CD4-positive, alpha-beta T cell (primary cell): ENCODE measurements at regions not wholly inside any gene's neighbourhood (a gene's known extent, or its start where the extent isn't known, plus 50 kb on each side); places are given as distances from the start of the nearest gene placed in this dataset.

Source experiments
- ATAC-seq: fragments of 200-7000 bp; cut with Tn5 transposase; one replicate; pipeline ENCODE4 v1.10.0; 2022; ENCODE audit warnings: mild to moderate bottlenecking; ENCODE audit not compliant: poor library complexity
- CTCF ChIA-PET: fragments of 350-600 bp; sonication (Branson Sonifier 250); formaldehyde crosslinking; loops from one replicate; lab custom pipeline; 2021; ENCODE audit warnings: antibody characterized with exemption, inconsistent platforms; lab: Charles Lee
- POLR2A ChIA-PET: fragments of 350-600 bp; sonication (Branson Sonifier 250); formaldehyde crosslinking; loops from one replicate; lab custom pipeline; 2021; ENCODE audit warnings: antibody characterized with exemption, inconsistent platforms; lab: Charles Lee
- DNase-seq, 14 experiments: peaks; one replicate each; pipeline ENCODE4 v3.0.0-alpha.2; 2013 to 2020; ENCODE audit warnings: mixed read lengths in 2 of 14
- H3K27ac ChIP-seq, 2 donors: one replicate each; pipeline versions ENCODE4 v1.5.1 to v1.7.0; 2013; ENCODE audit warnings: low read length in 2 of 2, low read depth in 1 of 2, mild to moderate bottlenecking in 1 of 2
- H3K27me3 ChIP-seq, 2 experiments: 1 replicate in 1 of 2; 2 replicates in 1 of 2; pipeline versions ENCODE4 v1.6.1 to v1.7.0; 2013; ENCODE audit warnings: low read length in 2 of 2, control low read depth in 1 of 2, mild to moderate bottlenecking in 1 of 2, moderate library complexity in 1 of 2; ENCODE audit not compliant: insufficient read depth in 2 of 2, control insufficient read depth in 1 of 2
- H3K36me3 ChIP-seq: one replicate; pipeline ENCODE4 v1.6.1; 2013; ENCODE audit warnings: low read length, control low read depth; ENCODE audit not compliant: insufficient read depth
- H3K4me1 ChIP-seq: one replicate; pipeline ENCODE4 v1.6.1; 2013; ENCODE audit warnings: low read length, control low read depth; ENCODE audit not compliant: insufficient read depth
- H3K4me3 ChIP-seq: one replicate; pipeline ENCODE4 v1.5.1; 2013; ENCODE audit warnings: mild to moderate bottlenecking, low read length, moderate library complexity
- H3K9me3 ChIP-seq, 2 experiments: 1 replicate in 1 of 2; 2 replicates in 1 of 2; pipeline versions ENCODE4 v1.6.1 to v1.7.0; 2013; ENCODE audit warnings: low read length in 2 of 2, mild to moderate bottlenecking in 2 of 2, control low read depth in 1 of 2, moderate library complexity in 1 of 2; ENCODE audit not compliant: control insufficient read depth in 1 of 2, insufficient read depth in 1 of 2
- H3K27ac Mint-ChIP-seq: one replicate; pipeline ENCODE4 v1.8.0; 2020; ENCODE audit warnings: mixed read lengths
- H3K27me3 Mint-ChIP-seq: one replicate; pipeline ENCODE4 v1.8.0; 2021; ENCODE audit warnings: mixed read lengths
- H3K36me3 Mint-ChIP-seq: one replicate; pipeline ENCODE4 v1.8.0; 2021; ENCODE audit warnings: low read depth, mixed read lengths
- H3K4me1 Mint-ChIP-seq: one replicate; pipeline ENCODE4 v1.8.0; 2021; ENCODE audit warnings: low read depth, mixed read lengths
- H3K4me3 Mint-ChIP-seq: one replicate; pipeline ENCODE4 v1.8.0; 2020; ENCODE audit warnings: mild to moderate bottlenecking, mixed read lengths
- H3K9me3 Mint-ChIP-seq: one replicate; pipeline ENCODE4 v1.8.0; 2020; ENCODE audit warnings: mixed read lengths
- intact Hi-C, 2 experiments: fragments of 100-400 bp; cut with DNase I in 1 of 2; cut with micrococcal nuclease in 1 of 2; formaldehyde crosslinking; loops; one replicate each; pipeline versions ENCODE4 v1.15.1 to v1.9.0; 2023 to 2025; cut with DNase I, micrococcal nuclease
- TF ChIP-seq, protein P1 (sequence below): fragments of 200-600 bp; IDR thresholded peaks from one replicate; pipeline ENCODE4 v1.8.0; 2022; ENCODE audit warnings: antibody characterized with exemption, mild to moderate bottlenecking

DNA sequence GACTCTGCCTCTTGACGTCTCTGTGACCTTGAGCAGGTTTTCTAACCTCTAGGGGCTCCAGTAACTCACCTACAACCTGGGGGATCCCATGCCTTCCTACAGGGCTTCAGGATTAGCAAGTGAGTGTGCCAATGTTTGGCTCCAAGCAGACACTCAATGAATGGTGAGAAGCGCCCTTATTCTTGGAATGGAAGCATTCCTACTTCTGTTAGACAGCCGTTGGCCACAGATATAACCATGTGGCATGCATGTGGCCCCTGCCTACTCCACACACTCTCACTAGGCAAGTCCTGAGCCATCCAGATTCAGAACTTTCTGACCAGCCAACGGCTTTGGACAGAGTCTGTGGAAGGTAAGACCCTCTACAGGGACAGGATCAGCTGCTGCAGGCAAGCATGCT, 108.9 kb upstream of the LYZL2 start:
- Mint-ChIP-seq H3K36me3 (no peaks in the 10 kb centered on the region), H3K9me3 (no peaks in the 10 kb centered on the region), H3K27me3 (no peaks in the 10 kb centered on the region), H3K4me3 (no peak overlapping the region), H3K27ac (no peak overlapping the region), H3K4me1 (no peaks in the 10 kb centered on the region)
- no peaks in the 10 kb centered on the region for H3K9me3 ChIP-seq
- ChIA-PET CTCF (no interaction called here), POLR2A (no interaction called here)
- TF ChIP-seq, protein P1, sequence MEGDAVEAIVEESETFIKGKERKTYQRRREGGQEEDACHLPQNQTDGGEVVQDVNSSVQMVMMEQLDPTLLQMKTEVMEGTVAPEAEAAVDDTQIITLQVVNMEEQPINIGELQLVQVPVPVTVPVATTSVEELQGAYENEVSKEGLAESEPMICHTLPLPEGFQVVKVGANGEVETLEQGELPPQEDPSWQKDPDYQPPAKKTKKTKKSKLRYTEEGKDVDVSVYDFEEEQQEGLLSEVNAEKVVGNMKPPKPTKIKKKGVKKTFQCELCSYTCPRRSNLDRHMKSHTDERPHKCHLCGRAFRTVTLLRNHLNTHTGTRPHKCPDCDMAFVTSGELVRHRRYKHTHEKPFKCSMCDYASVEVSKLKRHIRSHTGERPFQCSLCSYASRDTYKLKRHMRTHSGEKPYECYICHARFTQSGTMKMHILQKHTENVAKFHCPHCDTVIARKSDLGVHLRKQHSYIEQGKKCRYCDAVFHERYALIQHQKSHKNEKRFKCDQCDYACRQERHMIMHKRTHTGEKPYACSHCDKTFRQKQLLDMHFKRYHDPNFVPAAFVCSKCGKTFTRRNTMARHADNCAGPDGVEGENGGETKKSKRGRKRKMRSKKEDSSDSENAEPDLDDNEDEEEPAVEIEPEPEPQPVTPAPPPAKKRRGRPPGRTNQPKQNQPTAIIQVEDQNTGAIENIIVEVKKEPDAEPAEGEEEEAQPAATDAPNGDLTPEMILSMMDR = no peak
- no peak overlapping the region for H3K4me3 ChIP-seq
- no peaks in the 10 kb centered on the region for H3K27me3 ChIP-seq
- H3K36me3 ChIP-seq = no peaks in the 10 kb centered on the region
- intact Hi-C loops = no loop called here
- peaks cover 5% of the 10 kb centered on the region for H3K4me1 ChIP-seq
- no peak overlapping the region for H3K27ac ChIP-seq
- no peak for DNase-seq
- no peak for ATAC-seq

GRCh38 chr10:30737931-30738391, 108.4 kb upstream of the LYZL2 start:
- ATAC-seq (no peak), DNase-seq (no peak)
- H3K27me3 ChIP-seq = no peaks in the 10 kb centered on the region
- ChIA-PET POLR2A (no interaction called here), CTCF (no interaction called here)
- H3K36me3 ChIP-seq = no peaks in the 10 kb centered on the region
- H3K4me3 Mint-ChIP-seq = no peak overlapping the region
- no peaks in the 10 kb centered on the region for H3K4me1 Mint-ChIP-seq
- no peak overlapping the region for H3K27ac ChIP-seq
- TF ChIP-seq, protein P1 = no peak
- no peaks in the 10 kb centered on the region for H3K27me3 Mint-ChIP-seq
- H3K9me3 Mint-ChIP-seq = no peaks in the 10 kb centered on the region
- no peaks in the 10 kb centered on the region for H3K9me3 ChIP-seq
- intact Hi-C loops = no loop called here
- no peak overlapping the region for H3K27ac Mint-ChIP-seq
- peaks cover 5% of the 10 kb centered on the region for H3K4me1 ChIP-seq
- no peaks in the 10 kb centered on the region for H3K36me3 Mint-ChIP-seq
- H3K4me3 ChIP-seq = no peak overlapping the region

DNA sequence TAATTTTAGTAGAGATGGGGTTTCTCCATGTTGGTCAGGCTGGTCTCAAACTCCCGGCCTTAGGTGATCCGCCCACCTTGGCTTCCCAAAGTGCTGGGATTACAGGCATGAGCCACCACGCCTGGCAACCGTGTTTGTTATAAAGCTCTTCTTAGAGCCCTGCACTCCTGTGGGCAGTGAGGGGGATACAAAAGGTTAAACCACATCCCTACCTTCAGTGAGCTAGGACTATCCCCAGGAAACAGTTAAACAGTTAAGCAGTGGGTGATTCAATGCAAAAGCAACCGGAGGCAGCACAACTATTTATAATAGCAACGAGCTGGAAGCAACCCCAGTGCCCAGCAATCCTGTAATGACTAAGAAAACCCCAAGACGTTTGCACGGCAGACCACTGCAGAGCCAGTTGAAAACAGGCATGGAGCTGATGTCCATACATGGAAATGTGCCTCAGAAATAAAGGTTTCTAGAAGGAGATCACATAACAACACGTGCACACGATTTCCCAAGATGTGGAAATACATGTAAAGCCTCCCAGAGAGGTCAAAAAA, 107.2 kb upstream of the LYZL2 start:
- Mint-ChIP-seq H3K27ac (no peak overlapping the region), H3K4me1 (no peaks in the 10 kb centered on the region), H3K9me3 (no peaks in the 10 kb centered on the region), H3K36me3 (no peaks in the 10 kb centered on the region), H3K27me3 (no peaks in the 10 kb centered on the region), H3K4me3 (no peak overlapping the region)
- DNase-seq = no peak
- ATAC-seq = no peak
- H3K4me1 ChIP-seq = peaks cover 5% of the 10 kb centered on the region
- ChIA-PET CTCF (no interaction called here), POLR2A (no interaction called here)
- H3K27ac ChIP-seq = no peak overlapping the region
- H3K36me3 ChIP-seq = no peaks in the 10 kb centered on the region
- TF ChIP-seq, protein P1 = no peak
- intact Hi-C loops = no loop called here
- H3K9me3 ChIP-seq = no peaks in the 10 kb centered on the region
- no peak overlapping the region for H3K4me3 ChIP-seq
- H3K27me3 ChIP-seq = no peaks in the 10 kb centered on the region
